Stimulated activated CD8-positive, alpha-beta memory T cell treated with anti-CD3 and anti-CD28 coated beads, Interleukin-7, amount 100 ng/mL, for 24 hours (primary cell): ENCODE measurements at regions not wholly inside any gene's neighbourhood (a gene's known extent, or its start where the extent isn't known, plus 50 kb on each side); places are given as distances from the start of the nearest gene placed in this dataset.

Source experiments
- DNase-seq: peaks from one replicate; pipeline ENCODE4 v3.0.0-alpha.2; 2020; ENCODE audit warnings: low read depth

- DNase-seq = no peak
These were observed 97.6 kb downstream of the TM2D1 start for GRCh38 chr1:61627365-61627764.

- no peak for DNase-seq
These were observed 98.1 kb downstream of the TM2D1 start for GRCh38 chr1:61626816-61627215.

GRCh38 chr1:61623852-61624251 lies 101.1 kb downstream of the TM2D1 start:
- no peak for DNase-seq

- DNase-seq = no peak
These were observed 104.4 kb downstream of the TM2D1 start for GRCh38 chr1:61620536-61620935.

DNA sequence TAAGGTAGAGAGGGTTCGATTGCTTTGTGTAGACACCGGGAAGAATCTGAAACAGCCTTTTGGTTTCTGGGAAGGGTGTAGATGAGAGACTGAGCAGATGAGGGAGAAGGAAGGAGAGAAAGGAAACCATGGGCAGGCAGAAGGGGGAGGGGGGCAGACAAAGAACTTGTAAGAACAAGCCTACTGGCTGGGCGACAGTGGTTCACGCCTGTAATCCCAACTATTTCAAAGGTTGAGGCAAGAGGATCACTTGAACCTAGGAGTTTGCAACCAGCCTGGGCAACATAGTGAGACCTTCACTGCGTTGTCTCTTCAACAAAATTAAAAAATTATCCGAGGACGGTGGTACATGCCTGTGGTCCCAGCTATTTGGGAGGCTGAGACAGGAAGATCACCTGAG lies 106.2 kb downstream of the TM2D1 start:
- DNase-seq = no peak

DNA sequence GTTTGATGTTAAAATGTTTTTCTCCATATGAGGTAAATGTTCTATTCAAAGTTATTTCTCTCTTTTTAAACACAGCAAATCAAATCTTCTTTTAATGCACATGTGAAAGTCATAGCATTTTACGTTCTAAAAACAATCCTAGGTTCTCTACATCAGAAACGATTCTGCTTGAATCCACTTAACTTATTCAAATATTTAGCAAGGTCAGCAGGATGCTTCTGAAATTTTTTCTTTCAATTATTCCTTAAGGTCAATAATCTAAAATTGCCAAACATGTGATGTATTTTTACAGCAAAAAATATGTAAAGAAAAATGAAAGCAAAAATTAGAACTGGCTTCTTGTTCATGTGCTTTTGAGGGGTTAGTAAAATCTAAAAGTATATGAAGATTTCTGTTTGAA lies 106.7 kb downstream of the TM2D1 start:
- no peak for DNase-seq

DNA sequence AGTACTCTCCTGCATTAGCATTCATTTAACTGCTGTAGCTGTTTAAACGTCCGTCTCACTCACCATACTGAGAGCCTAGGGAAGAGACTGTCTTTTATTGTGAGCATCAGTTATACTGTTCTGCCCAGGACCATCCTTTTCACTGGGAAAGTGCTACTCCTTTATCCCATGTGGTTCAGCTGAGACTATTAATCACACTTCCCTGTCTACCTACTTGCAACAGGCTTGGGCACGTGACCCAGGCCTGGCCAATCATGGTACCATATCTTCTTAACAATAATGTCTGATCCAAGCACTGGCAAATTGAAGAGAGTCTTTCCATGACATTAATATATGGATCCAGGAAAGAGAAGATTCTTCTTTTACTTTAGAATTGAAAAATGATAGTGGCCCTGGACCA lies 108.1 kb downstream of the TM2D1 start:
- DNase-seq = no peak

DNA sequence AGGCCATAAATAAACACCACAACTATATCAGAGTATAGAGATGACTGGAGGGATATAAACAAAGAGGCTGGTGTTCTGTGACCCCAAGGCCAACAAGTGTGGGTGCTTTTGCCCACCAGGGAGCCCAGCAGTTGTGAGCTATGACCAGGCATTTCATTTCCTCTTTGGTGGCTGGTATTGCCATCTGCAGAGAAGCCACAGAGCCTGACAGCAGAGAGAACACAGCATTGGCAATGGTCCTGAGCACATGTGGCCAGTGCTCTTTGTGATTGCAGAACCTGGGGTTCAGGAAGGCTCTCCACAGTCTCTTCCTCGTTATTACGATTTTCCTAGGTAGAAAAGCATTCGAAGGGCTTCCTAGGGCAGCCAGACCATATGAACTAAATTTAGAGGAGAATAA lies 112.3 kb downstream of the TM2D1 start:
- no peak for DNase-seq

GRCh38 chr1:61609040-61609439 lies 115.9 kb downstream of the TM2D1 start:
- DNase-seq = no peak

GRCh38 chr1:61607448-61607847 lies 117.5 kb downstream of the TM2D1 start:
- no peak for DNase-seq

GRCh38 chr1:61606448-61607312 lies 118.3 kb downstream of the TM2D1 start:
- no peak for DNase-seq

GRCh38 chr1:61605607-61606321 lies 119.2 kb downstream of the TM2D1 start:
- DNase-seq = no peak

DNA sequence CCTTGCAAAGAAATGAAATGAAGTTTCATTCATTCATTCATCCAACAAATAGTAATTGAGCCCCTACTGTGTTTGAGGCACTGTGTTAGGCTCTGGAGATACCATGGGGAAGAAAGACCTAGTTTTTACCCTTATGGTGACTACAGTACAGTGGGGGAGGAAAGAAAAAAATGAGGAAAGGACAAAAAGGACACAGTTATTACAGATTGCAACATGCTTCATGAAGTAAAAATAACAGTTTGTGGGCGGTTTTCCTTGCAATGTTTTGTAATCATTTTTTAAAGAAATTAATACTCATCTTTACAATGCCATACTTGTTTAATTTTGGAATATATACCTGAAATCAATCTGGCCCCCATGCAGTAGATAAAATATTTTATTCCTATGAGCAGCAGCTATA lies 120.3 kb downstream of the TM2D1 start:
- DNase-seq = no peak

- DNase-seq = no peak
These were observed 120.7 kb downstream of the TM2D1 start for GRCh38 chr1:61604261-61604660.

- no peak for DNase-seq
These were observed 122.3 kb downstream of the TM2D1 start for GRCh38 chr1:61602663-61603062.

GRCh38 chr1:61597601-61598000 lies 127.3 kb downstream of the TM2D1 start:
- no peak for DNase-seq

- no peak for DNase-seq
These were observed 131.6 kb downstream of the TM2D1 start for GRCh38 chr1:61593331-61593730.

DNA sequence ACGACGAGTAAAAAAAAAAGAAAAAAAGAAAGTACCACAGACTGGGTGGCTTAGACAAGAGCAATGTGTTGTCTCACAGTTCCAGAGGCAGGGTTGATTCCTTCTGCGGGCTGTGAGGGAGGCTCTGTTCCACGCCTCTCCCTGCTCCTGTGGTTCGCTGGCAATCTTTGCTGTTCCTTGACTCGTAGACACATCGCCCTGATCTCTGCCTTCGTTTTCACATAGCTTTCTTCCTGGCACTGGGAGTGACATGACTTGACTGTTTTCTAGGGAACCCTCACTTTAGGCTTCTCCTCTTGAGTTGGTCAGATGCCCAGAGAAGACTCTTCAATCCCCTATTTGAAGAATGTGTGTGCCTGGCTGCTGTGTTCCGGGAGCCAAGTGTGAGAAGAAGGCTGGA lies 133.6 kb downstream of the TM2D1 start:
- no peak for DNase-seq

- DNase-seq = peak; percentile 33
These were observed 135.9 kb downstream of the TM2D1 start for GRCh38 chr1:61588736-61589672.

GRCh38 chr1:61585714-61586113 lies 139.2 kb downstream of the TM2D1 start:
- DNase-seq = no peak

- no peak for DNase-seq
These were observed 141.2 kb downstream of the TM2D1 start for GRCh38 chr1:61583703-61584102.

DNA sequence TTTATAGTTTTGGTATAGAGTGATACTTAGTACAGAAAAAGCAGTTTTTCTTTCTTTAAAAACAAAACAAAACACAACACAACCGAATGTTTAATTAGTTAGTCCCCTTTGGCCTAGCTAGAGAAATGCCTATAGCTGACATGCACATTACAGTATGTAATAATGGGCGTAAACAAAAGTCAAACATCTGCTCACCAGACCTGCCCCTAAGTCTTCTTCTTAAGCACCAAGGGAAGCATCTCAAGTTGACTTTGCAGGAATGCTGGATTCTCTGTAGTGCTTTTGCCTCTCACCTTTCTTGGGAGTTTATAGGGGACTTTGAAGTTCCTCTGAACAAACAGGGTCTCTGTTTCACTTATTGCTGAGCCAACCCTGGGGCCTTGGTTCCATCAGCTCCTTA lies 143.7 kb downstream of the TM2D1 start:
- no peak for DNase-seq
